Endothelial cell of umbilical vein (primary cell): ENCODE measurements at regions not wholly inside any gene's neighbourhood (a gene's known extent, or its start where the extent isn't known, plus 50 kb on each side); places are given as distances from the start of the nearest gene placed in this dataset.

ENCODE experiments used
- BruUV-seq: library from RNA; stranded (reverse); fragments of 400-500 nt; replicated peaks from 2 replicates; lab custom pipeline; 2021; lab: Mats Ljungman, UMichigan
- CTCF ChIA-PET: fragments of 300-600, 350-600 bp; sonication (Branson Sonifier 250); formaldehyde crosslinking; loops from one replicate; lab custom pipeline; 2021; ENCODE audit warnings: antibody characterized with exemption, inconsistent platforms; lab: Charles Lee
- POLR2A ChIA-PET: fragments of 300-600, 350-600 bp; sonication (Branson Sonifier 250); formaldehyde crosslinking; loops from one replicate; lab custom pipeline; 2021; ENCODE audit warnings: antibody characterized with exemption, inconsistent platforms; lab: Charles Lee
- DNase-seq: peaks from one replicate; pipeline ENCODE4 v3.0.0-alpha.2; 2011; ENCODE audit warnings: low read depth, low spot score
- FAIRE-seq: peaks from 2 replicates; lab custom pipeline; 2011; peaks lifted over from hg19 to GRCh38; lab: Jason Lieb, UNC
- H2AFZ ChIP-seq: 2 replicates; pipeline ENCODE4 v1.6.0; 2012; ENCODE audit warnings: low read depth, low read length, control low read depth, inconsistent platforms
- H3K27ac ChIP-seq: 2 replicates; pipeline ENCODE4 v1.5.1; 2011; ENCODE audit warnings: low read depth, mild to moderate bottlenecking, control low read depth, low read length, moderate library complexity; ENCODE audit not compliant: insufficient read depth
- H3K27me3 ChIP-seq, 2 experiments: 2 replicates each; pipeline versions ENCODE4 v1.6.0 to v1.6.1; 2011; ENCODE audit warnings: low read length in 2 of 2, mixed read lengths in 1 of 2; ENCODE audit not compliant: control insufficient read depth in 2 of 2, insufficient read depth in 2 of 2
- H3K36me3 ChIP-seq, 2 experiments: 2 replicates in 1 of 2; 3 replicates in 1 of 2; pipeline ENCODE4 v1.5.1; 2011; ENCODE audit warnings: low read length in 2 of 2, mild to moderate bottlenecking in 1 of 2, moderate library complexity in 1 of 2; ENCODE audit not compliant: control insufficient read depth in 2 of 2, insufficient read depth in 2 of 2; ENCODE audit errors: extremely low read depth in 1 of 2
- H3K4me1 ChIP-seq: 3 replicates; pipeline ENCODE4 v1.5.1; 2011; ENCODE audit warnings: mild to moderate bottlenecking, low read length; ENCODE audit not compliant: control insufficient read depth, insufficient read depth; ENCODE audit errors: extremely low read depth
- H3K4me2 ChIP-seq: 2 replicates; pipeline ENCODE4 v1.6.1; 2011; ENCODE audit warnings: low read length, control low read depth, mixed read lengths; ENCODE audit not compliant: insufficient read depth
- H3K4me3 ChIP-seq, 3 experiments: fragments of 200-600 bp in 1 of 3; sonication (generic), shearing (Covaris generic) in 1 of 3; replicated peaks in 1 of 3; 2 replicates each; pipeline ENCODE4 v1.5.1; 2011 to 2016; ENCODE audit warnings: control low read depth in 3 of 3, low read length in 3 of 3, mild to moderate bottlenecking in 2 of 3, inconsistent platforms in 1 of 3, low read depth in 1 of 3, moderate library complexity in 1 of 3; ENCODE audit not compliant: insufficient read depth in 1 of 3
- H3K79me2 ChIP-seq: 2 replicates; pipeline ENCODE4 v1.6.0; 2012; ENCODE audit warnings: low read length, inconsistent platforms; ENCODE audit not compliant: control insufficient read depth, insufficient read depth
- H3K9ac ChIP-seq: replicated peaks from 2 replicates; pipeline ENCODE3; 2011; ENCODE audit warnings: low read length, control low read depth; ENCODE audit not compliant: insufficient read depth; ENCODE audit errors: extremely low read depth
- H3K9me1 ChIP-seq: replicated peaks from 3 replicates; pipeline ENCODE4 v1.6.0; 2011; ENCODE audit warnings: mild to moderate bottlenecking, low read length; ENCODE audit not compliant: control insufficient read depth, insufficient read depth; ENCODE audit errors: extremely low read depth
- H3K9me3 ChIP-seq: replicated peaks from 2 replicates; pipeline ENCODE4 v1.5.1; 2012; ENCODE audit warnings: low read length, inconsistent platforms; ENCODE audit not compliant: control insufficient read depth, insufficient read depth
- H4K20me1 ChIP-seq: replicated peaks from 2 replicates; pipeline ENCODE3; 2011; ENCODE audit warnings: mild to moderate bottlenecking, low read length; ENCODE audit not compliant: control insufficient read depth, insufficient read depth; ENCODE audit errors: extremely low read depth
- CTCF ChIP-seq, 2 donors: IDR thresholded peaks; 1 replicate in 1 of 2; 2 replicates in 1 of 2; pipeline ENCODE4 v1.5.1; 2011; ENCODE audit warnings: low read length in 2 of 2, mild to moderate bottlenecking in 2 of 2, moderate library complexity in 2 of 2, control low read depth in 1 of 2, inconsistent platforms in 1 of 2, low read depth in 1 of 2; ENCODE audit not compliant: insufficient read depth in 1 of 2; ENCODE audit errors: extremely low read depth in 1 of 2
- EZH2 ChIP-seq: IDR thresholded peaks from 2 replicates; pipeline ENCODE4 v1.6.1; 2012; ENCODE audit warnings: borderline replicate concordance, low read depth, mild to moderate bottlenecking, moderate library complexity, low read length, inconsistent platforms; ENCODE audit not compliant: severe bottlenecking
- FOS ChIP-seq: IDR thresholded peaks from 2 replicates; pipeline ENCODE4 v1.6.1; 2011; ENCODE audit warnings: mild to moderate bottlenecking, low read length, moderate library complexity, borderline replicate concordance; ENCODE audit not compliant: insufficient read depth
- GATA2 ChIP-seq: IDR thresholded peaks from 2 replicates; pipeline ENCODE4 v1.7.0; 2011; ENCODE audit warnings: low read depth, mild to moderate bottlenecking, moderate library complexity, mixed read lengths, low read length; ENCODE audit not compliant: insufficient read length, insufficient read depth
- JUN ChIP-seq: IDR thresholded peaks from 2 replicates; pipeline ENCODE4 v1.6.1; 2011; ENCODE audit warnings: borderline replicate concordance, low read depth; ENCODE audit not compliant: insufficient read length, insufficient read depth
- MAX ChIP-seq: IDR thresholded peaks from 2 replicates; pipeline ENCODE4 v1.6.1; 2011; ENCODE audit not compliant: insufficient read depth, insufficient read length
- MYC ChIP-seq: IDR thresholded peaks from one replicate; pipeline ENCODE4 v1.6.1; 2011; ENCODE audit warnings: mild to moderate bottlenecking, low read depth, low read length
- POLR2A ChIP-seq: IDR thresholded peaks from 2 replicates; pipeline ENCODE4 v1.6.1; 2012; ENCODE audit warnings: low read depth, mild to moderate bottlenecking, control low read depth, low read length
- POLR2AphosphoS5 ChIP-seq: IDR thresholded peaks from 2 replicates; pipeline ENCODE4 v1.6.1; 2012; ENCODE audit warnings: low read depth, mild to moderate bottlenecking, control low read depth, low read length, moderate library complexity; ENCODE audit not compliant: insufficient read depth
- dilution Hi-C: fragments of 300-500 bp; cut with MboI; formaldehyde crosslinking; loops from one replicate; pipeline ENCODE4 v1.15.0; 2019; ENCODE audit warnings: low sequenced_read_pairs; ENCODE audit not compliant: extremely low pct_ligation_motif_present
- intact Hi-C: fragments of 100-400 bp; cut with micrococcal nuclease; formaldehyde crosslinking; loops from one replicate; pipeline ENCODE4 v1.10.0; 2022

GRCh38 chr9:107070586-107070985 is 207.6 kb downstream of the ZNF462 start:
- no peak overlapping the region for H2AFZ ChIP-seq
- POLR2A ChIA-PET = no interaction called here
- H3K4me1 ChIP-seq = no peaks in the 10 kb centered on the region
- no peak for TF ChIP-seq POLR2A
- no peak for TF ChIP-seq FOS
- no peak for TF ChIP-seq MAX
- TF ChIP-seq EZH2 = no peak
- H3K27me3 ChIP-seq = no peaks in the 10 kb centered on the region
- dilution Hi-C loops = no loop called here
- H3K4me2 ChIP-seq = no peak overlapping the region
- CTCF ChIA-PET = no interaction called here
- H3K4me3 ChIP-seq = no peak overlapping the region
- no peaks in the 10 kb centered on the region for H3K9me3 ChIP-seq
- H4K20me1 ChIP-seq = no peaks in the 10 kb centered on the region
- intact Hi-C loops = no loop called here
- DNase-seq (no peak), FAIRE-seq (no peak)
- H3K79me2 ChIP-seq = no peaks in the 10 kb centered on the region
- no peaks in the 10 kb centered on the region for H3K9me1 ChIP-seq
- H3K27ac ChIP-seq = no peak overlapping the region
- no TSS peak for BruUV-seq
- no peaks in the 10 kb centered on the region for H3K36me3 ChIP-seq
- no peak overlapping the region for H3K9ac ChIP-seq

DNA sequence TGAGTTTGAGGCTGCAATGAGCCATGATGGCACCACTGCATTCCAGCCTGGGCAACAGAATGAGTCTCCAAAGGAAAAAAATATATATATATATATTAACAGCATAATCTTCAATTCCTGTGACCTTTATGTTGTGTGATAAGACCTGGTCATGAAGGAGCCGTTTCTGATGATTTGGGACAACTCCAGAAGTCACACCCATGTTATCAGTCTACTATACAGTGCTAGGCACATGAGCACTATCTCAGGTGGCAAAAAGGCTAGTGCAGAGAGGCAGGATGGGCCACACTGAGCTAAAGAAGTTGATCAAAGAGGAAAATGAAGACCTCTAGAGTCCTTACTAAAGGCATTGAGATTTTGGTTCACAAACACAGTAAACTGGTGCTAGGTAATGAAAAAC is 205.0 kb upstream of the RAD23B start:
- FAIRE-seq = no peak
- CTCF ChIA-PET = no interaction called here

More for the DNA sequence above, 205.0 kb upstream of the RAD23B start:
- H3K27me3 ChIP-seq = no peaks in the 10 kb centered on the region
- POLR2A ChIA-PET = interaction anchor here (0.7 kb wide), 1 partner anchor 434 kb away, joined by 3 read pairs; no protein-coding TSS in a partner anchor
- H4K20me1 ChIP-seq = no peaks in the 10 kb centered on the region
- no peak for DNase-seq
- H3K79me2 ChIP-seq = no peaks in the 10 kb centered on the region
- dilution Hi-C loops = no loop called here
- H3K9ac ChIP-seq = no peak overlapping the region
- H3K4me3 ChIP-seq = no peak overlapping the region
- intact Hi-C loops = no loop called here
- no peaks in the 10 kb centered on the region for H3K4me1 ChIP-seq
- H3K9me1 ChIP-seq = no peaks in the 10 kb centered on the region
- TF ChIP-seq POLR2A = no peak
- TF ChIP-seq POLR2AphosphoS5 = no peak
- TF ChIP-seq MYC = no peak
- TF ChIP-seq JUN = no peak
- TF ChIP-seq GATA2 = no peak
- TF ChIP-seq CTCF (IDR thresholded peaks at IDR 0.05; ENCODE audit: extremely low read depth in 1 of 2, insufficient read depth in 1 of 2, low read depth in 1 of 2, low read length in 2 of 2) = no peak
- H3K4me2 ChIP-seq = no peak overlapping the region
- H3K27ac ChIP-seq = no peak overlapping the region
- no peak overlapping the region for H2AFZ ChIP-seq
- BruUV-seq = no TSS peak
- H3K36me3 ChIP-seq = no peaks in the 10 kb centered on the region
- no peaks in the 10 kb centered on the region for H3K9me3 ChIP-seq
